Panc1 (cell line): ENCODE measurements at regions not wholly inside any gene's neighbourhood (a gene's known extent, or its start where the extent isn't known, plus 50 kb on each side); places are given as distances from the start of the nearest gene placed in this dataset.

Experiments used
- ATAC-seq: fragments of 200-7000 bp; cut with Tn5 transposase; 2 replicates; pipeline ENCODE4 v1.9.1; 2020; ENCODE audit warnings: mild to moderate bottlenecking, moderate library complexity
- BruUV-seq: library from RNA; stranded (reverse); fragments of 400-500 nt; replicated peaks from 2 replicates; lab custom pipeline; 2021; lab: Mats Ljungman, UMichigan
- CTCF ChIA-PET: fragments of 300-600 bp; sonication (Branson Sonifier 250); formaldehyde crosslinking; loops from one replicate; lab custom pipeline; 2022; ENCODE audit warnings: antibody characterized with exemption; lab: Charles Lee
- POLR2A ChIA-PET: fragments of 300-600 bp; sonication (Branson Sonifier 250); formaldehyde crosslinking; loops from one replicate; lab custom pipeline; 2022; ENCODE audit warnings: antibody characterized with exemption; lab: Charles Lee
- DNase-seq: peaks from one replicate; pipeline ENCODE4 v3.0.0-alpha.2; 2010; ENCODE audit warnings: low read depth, low spot score
- H3K27ac ChIP-seq: 2 replicates; pipeline ENCODE4 v1.5.1; 2011; ENCODE audit warnings: mild to moderate bottlenecking, low read length, inconsistent platforms
- H3K27me3 ChIP-seq: fragments of 200-500 bp; sonication (Bioruptor generic); 2 replicates; pipeline ENCODE4 v1.6.0; 2014; ENCODE audit warnings: low read length, inconsistent platforms; ENCODE audit not compliant: control insufficient read depth, insufficient read depth
- H3K36me3 ChIP-seq: fragments of 200-500 bp; sonication (Bioruptor generic); 2 replicates; pipeline ENCODE4 v1.5.1; 2014; ENCODE audit warnings: inconsistent platforms, mild to moderate bottlenecking, low read length, moderate library complexity; ENCODE audit not compliant: control insufficient read depth, insufficient read depth
- H3K4me1 ChIP-seq: 2 replicates; pipeline ENCODE4 v1.5.1; 2011; ENCODE audit warnings: inconsistent platforms, mild to moderate bottlenecking, low read length, moderate library complexity; ENCODE audit not compliant: control insufficient read depth, insufficient read depth
- H3K4me3 ChIP-seq, 2 experiments: 2 replicates each; pipeline ENCODE4 v1.5.1; 2011 to 2012; ENCODE audit warnings: low read depth in 2 of 2, low read length in 2 of 2, mild to moderate bottlenecking in 2 of 2, inconsistent platforms in 1 of 2, moderate library complexity in 1 of 2
- H3K9me3 ChIP-seq: fragments of 200-500 bp; sonication (Bioruptor generic); 2 replicates; pipeline ENCODE4 v1.5.1; 2014; ENCODE audit warnings: low read depth, mild to moderate bottlenecking, inconsistent platforms, low read length, moderate library complexity; ENCODE audit not compliant: control insufficient read depth, insufficient read depth
- POLR2AphosphoS5 ChIP-seq: IDR thresholded peaks from 2 replicates; pipeline ENCODE4 v1.6.1; 2012; ENCODE audit warnings: mild to moderate bottlenecking, low read depth, low read length, moderate library complexity
- SIN3A ChIP-seq: IDR thresholded peaks from 2 replicates; pipeline ENCODE4 v1.6.1; 2012; ENCODE audit warnings: low read depth, mild to moderate bottlenecking, low read length, moderate library complexity, borderline replicate concordance; ENCODE audit not compliant: insufficient read depth
- TCF7L2 ChIP-seq: IDR thresholded peaks from 2 replicates; pipeline ENCODE4 v1.6.1; 2011; ENCODE audit warnings: mild to moderate bottlenecking, low read depth, low read length, inconsistent platforms
- in situ Hi-C: cut with HindIII; loops from 2 replicates; pipeline ENCODE4 v1.10.0; 2016; ENCODE audit warnings: low sequenced_read_pairs, low pct_unique_long_range_greater_than_20kb
- intact Hi-C: fragments of 100-400 bp; cut with micrococcal nuclease; formaldehyde crosslinking; loops from one replicate; pipeline ENCODE4 v1.10.0; 2022; ENCODE audit not compliant: unreplicated experiment
- TF ChIP-seq, protein P1 (sequence below), 2 experiments: IDR thresholded peaks; 2 replicates each; pipeline ENCODE4 v1.6.1; 2011 to 2012; ENCODE audit warnings: low read depth in 2 of 2, control low read depth in 1 of 2, low read length in 1 of 2, mild to moderate bottlenecking in 1 of 2, moderate library complexity in 1 of 2; ENCODE audit not compliant: insufficient read depth in 1 of 2
- TF ChIP-seq, protein P2 (sequence below): fragments of 450-650 bp; IDR thresholded peaks from 2 replicates; pipeline ENCODE4 v1.5.1; 2017; ENCODE audit warnings: mild to moderate bottlenecking

DNA sequence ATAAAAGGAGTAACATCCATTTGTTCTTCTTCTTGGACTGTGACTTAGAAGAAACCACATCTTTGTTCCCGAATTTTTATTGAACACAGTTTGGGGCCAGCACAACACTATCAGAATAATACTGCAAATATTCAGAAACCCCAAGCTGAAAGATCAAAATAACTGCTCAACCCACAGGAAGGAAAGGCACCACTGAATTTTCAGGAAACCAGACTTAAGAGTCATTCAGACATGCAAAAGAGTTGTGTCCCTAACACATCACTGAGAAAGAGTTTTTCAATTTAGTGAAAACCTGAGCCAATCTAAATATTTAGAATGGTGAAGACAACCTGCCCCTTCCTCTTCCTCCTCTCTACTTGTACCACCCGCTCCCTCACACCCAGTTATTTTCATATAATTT is 295.0 kb upstream of the RORA start:
- TF ChIP-seq, protein P1, sequence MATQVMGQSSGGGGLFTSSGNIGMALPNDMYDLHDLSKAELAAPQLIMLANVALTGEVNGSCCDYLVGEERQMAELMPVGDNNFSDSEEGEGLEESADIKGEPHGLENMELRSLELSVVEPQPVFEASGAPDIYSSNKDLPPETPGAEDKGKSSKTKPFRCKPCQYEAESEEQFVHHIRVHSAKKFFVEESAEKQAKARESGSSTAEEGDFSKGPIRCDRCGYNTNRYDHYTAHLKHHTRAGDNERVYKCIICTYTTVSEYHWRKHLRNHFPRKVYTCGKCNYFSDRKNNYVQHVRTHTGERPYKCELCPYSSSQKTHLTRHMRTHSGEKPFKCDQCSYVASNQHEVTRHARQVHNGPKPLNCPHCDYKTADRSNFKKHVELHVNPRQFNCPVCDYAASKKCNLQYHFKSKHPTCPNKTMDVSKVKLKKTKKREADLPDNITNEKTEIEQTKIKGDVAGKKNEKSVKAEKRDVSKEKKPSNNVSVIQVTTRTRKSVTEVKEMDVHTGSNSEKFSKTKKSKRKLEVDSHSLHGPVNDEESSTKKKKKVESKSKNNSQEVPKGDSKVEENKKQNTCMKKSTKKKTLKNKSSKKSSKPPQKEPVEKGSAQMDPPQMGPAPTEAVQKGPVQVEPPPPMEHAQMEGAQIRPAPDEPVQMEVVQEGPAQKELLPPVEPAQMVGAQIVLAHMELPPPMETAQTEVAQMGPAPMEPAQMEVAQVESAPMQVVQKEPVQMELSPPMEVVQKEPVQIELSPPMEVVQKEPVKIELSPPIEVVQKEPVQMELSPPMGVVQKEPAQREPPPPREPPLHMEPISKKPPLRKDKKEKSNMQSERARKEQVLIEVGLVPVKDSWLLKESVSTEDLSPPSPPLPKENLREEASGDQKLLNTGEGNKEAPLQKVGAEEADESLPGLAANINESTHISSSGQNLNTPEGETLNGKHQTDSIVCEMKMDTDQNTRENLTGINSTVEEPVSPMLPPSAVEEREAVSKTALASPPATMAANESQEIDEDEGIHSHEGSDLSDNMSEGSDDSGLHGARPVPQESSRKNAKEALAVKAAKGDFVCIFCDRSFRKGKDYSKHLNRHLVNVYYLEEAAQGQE (IDR thresholded peaks at IDR 0.05; ENCODE audit: insufficient read depth in 1 of 2, low read depth in 2 of 2, low read length in 1 of 2) = no peak
- TF ChIP-seq, protein P2, sequence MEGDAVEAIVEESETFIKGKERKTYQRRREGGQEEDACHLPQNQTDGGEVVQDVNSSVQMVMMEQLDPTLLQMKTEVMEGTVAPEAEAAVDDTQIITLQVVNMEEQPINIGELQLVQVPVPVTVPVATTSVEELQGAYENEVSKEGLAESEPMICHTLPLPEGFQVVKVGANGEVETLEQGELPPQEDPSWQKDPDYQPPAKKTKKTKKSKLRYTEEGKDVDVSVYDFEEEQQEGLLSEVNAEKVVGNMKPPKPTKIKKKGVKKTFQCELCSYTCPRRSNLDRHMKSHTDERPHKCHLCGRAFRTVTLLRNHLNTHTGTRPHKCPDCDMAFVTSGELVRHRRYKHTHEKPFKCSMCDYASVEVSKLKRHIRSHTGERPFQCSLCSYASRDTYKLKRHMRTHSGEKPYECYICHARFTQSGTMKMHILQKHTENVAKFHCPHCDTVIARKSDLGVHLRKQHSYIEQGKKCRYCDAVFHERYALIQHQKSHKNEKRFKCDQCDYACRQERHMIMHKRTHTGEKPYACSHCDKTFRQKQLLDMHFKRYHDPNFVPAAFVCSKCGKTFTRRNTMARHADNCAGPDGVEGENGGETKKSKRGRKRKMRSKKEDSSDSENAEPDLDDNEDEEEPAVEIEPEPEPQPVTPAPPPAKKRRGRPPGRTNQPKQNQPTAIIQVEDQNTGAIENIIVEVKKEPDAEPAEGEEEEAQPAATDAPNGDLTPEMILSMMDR = no peak
- TF ChIP-seq TCF7L2 (no peak), POLR2AphosphoS5 (no peak), SIN3A (no peak)
- Histone ChIP-seq H3K27ac (no peak overlapping the region), H3K27me3 (no peaks in the 10 kb centered on the region), H3K4me3 (no peak overlapping the region), H3K36me3 (no peaks in the 10 kb centered on the region), H3K9me3 (no peaks in the 10 kb centered on the region), H3K4me1 (no peaks in the 10 kb centered on the region)
- CTCF ChIA-PET = no interaction called here
- POLR2A ChIA-PET = no interaction called here
- intact Hi-C loops (no loop called here), in situ Hi-C loops (no loop called here)
- BruUV-seq = no TSS peak
- DNase-seq (no peak), ATAC-seq (no peak)

DNA sequence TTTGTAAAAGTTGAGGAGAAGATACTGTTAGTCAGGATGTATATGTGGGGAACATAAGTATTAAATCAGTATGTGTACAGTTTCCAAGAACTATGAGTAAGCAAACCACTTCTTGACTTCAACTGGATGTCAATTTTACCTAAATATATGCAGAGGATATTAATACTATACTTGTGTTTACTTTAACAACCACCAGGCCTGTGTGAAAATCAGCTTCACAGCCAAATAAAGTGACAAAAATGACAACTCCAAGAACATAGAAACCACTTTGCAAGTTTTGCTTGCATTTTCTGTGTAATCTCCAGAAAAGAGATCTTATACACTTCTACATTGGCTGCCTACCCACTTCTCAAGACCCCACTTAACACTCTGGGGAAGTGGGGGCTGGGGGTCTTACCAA is 293.3 kb upstream of the RORA start:
- H3K9me3 ChIP-seq = no peaks in the 10 kb centered on the region
- CTCF ChIA-PET = no interaction called here
- POLR2A ChIA-PET = no interaction called here
- no TSS peak for BruUV-seq
- no peak for TF ChIP-seq SIN3A
- TF ChIP-seq POLR2AphosphoS5 = no peak
- no peak for TF ChIP-seq TCF7L2
- TF ChIP-seq, protein P1 (IDR thresholded peaks at IDR 0.05; ENCODE audit: insufficient read depth in 1 of 2, low read depth in 2 of 2, low read length in 1 of 2) = no peak
- TF ChIP-seq, protein P2 = no peak
- H3K4me3 ChIP-seq = no peak overlapping the region
- in situ Hi-C loops (no loop called here), intact Hi-C loops (no loop called here)
- H3K4me1 ChIP-seq = no peaks in the 10 kb centered on the region
- DNase-seq = no peak
- H3K27ac ChIP-seq = no peak overlapping the region
- H3K36me3 ChIP-seq = no peaks in the 10 kb centered on the region
- H3K27me3 ChIP-seq = no peaks in the 10 kb centered on the region
- ATAC-seq = no peak
